IPS DF 6.9 (cell line): ENCODE measurements at regions not wholly inside any gene's neighbourhood (a gene's known extent, or its start where the extent isn't known, plus 50 kb on each side); places are given as distances from the start of the nearest gene placed in this dataset.

Experiments
- DNase-seq: peaks from one replicate; pipeline ENCODE4 v3.0.0-alpha.2; 2013; ENCODE audit warnings: low read depth, low spot score
- H3K27ac ChIP-seq: one replicate; pipeline ENCODE4 v1.5.1; 2013; ENCODE audit warnings: low read length, control low read depth
- H3K27me3 ChIP-seq: 2 replicates; pipeline ENCODE4 v1.6.1; 2013; ENCODE audit warnings: mild to moderate bottlenecking, low read length; ENCODE audit not compliant: control insufficient read depth, insufficient read depth
- H3K36me3 ChIP-seq: 2 replicates; pipeline ENCODE4 v1.6.1; 2013; ENCODE audit warnings: low read length; ENCODE audit not compliant: control insufficient read depth, insufficient read depth
- H3K4me1 ChIP-seq: 2 replicates; pipeline ENCODE4 v1.6.1; 2013; ENCODE audit warnings: low read length; ENCODE audit not compliant: control insufficient read depth, insufficient read depth
- H3K4me3 ChIP-seq: 2 replicates; pipeline ENCODE4 v1.5.1; 2013; ENCODE audit warnings: mild to moderate bottlenecking, low read length
- H3K9me3 ChIP-seq: 2 replicates; pipeline ENCODE4 v1.6.1; 2013; ENCODE audit warnings: low read length, inconsistent platforms; ENCODE audit not compliant: control insufficient read depth, insufficient read depth
- WGBS: extraction: QIAGEN DNeasy Blood & Tissue Kit; methylation state at CpG from one replicate; pipeline ENCODE4 v1.1.7; 2013; ENCODE audit warnings: mixed read lengths, missing lambda C conversion rate; ENCODE audit not compliant: insufficient read length, insufficient coverage; 5-methylcytosine and 5-hydroxymethylcytosine counted together

DNA sequence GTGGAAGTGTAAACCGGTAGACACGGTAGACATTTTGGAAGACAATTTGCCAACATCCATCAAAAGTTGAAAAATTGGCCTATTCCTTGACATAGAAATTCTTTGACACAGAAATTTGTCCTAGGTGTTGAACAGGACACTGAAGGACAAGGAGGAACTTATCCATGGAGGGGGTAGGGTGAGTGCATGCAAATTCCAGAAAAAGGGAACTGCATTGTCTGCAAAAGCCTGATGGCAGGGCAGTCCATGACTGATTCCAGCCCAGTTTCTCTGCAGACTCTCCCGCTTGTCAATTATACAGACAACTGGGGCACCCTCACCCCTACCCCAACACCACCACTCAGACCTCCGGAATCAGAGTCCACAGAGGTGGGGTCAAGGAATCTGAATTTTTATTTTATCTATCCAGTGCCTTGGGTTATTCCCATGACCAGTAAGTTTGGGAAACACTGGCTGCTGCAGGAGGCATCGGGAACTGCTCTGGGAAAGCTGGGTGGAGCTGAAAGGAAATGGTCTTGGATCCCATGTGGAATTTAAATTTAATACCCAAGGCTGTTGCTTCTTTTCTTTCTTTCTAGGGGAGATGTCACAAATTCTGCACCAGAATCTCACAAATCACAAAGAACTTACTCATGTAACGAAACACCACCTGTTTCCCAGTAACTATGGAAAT, 103.3 kb upstream of the SLC45A1 start:
- H3K4me1 ChIP-seq = peaks cover 3% of the 10 kb centered on the region
- H3K36me3 ChIP-seq = no peaks in the 10 kb centered on the region
- no peak for DNase-seq
- H3K9me3 ChIP-seq = no peaks in the 10 kb centered on the region
- WGBS = no CpG with 5 or more reads among the region's 6 CpGs
- H3K4me3 ChIP-seq = no peak overlapping the region
- no peaks in the 10 kb centered on the region for H3K27me3 ChIP-seq
- H3K27ac ChIP-seq = no peak overlapping the region

DNA sequence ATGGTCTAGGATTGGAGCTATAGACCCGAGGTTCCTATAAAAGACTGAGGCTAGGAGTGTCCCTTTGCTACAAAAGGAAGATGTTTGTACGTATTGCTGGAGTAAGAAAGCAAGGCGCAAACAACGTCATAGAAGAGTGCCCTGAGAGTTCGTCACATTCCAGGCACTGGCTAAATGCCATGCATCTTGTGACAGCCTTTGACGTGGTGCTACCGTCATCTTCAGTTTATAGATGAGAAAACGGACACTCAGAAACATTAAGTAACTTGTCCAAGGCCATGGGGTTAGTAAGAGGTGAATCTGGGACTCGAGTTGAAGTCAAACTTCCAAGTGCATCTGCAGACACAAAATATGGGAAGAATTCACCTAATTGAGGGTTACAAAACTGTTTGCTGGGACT, 104.2 kb upstream of the SLC45A1 start:
- DNase-seq = no peak
- Histone ChIP-seq H3K27me3 (no peaks in the 10 kb centered on the region), H3K4me3 (no peak overlapping the region), H3K4me1 (peaks cover 3% of the 10 kb centered on the region), H3K9me3 (no peaks in the 10 kb centered on the region), H3K27ac (no peak overlapping the region), H3K36me3 (no peaks in the 10 kb centered on the region)
- no CpG with 5 or more reads among the region's 9 CpGs for WGBS

DNA sequence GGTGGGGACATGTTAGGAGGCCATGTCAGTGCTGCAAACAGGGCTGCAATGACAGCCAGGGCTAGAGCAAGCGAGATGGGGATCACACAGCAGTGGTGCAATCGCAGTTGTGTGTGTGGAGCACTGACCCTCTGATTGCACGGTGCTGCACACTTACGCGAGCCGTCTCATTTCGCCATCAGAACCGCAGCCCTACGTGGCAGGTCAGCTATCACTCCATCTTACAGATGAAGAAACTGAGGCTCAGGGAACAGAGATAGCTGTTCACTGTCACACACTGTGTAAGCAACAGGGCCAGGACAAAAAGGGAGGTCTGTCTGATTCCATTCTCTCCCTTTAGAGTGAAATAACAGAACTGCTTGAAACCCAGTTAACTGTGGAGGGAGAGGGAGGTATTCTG, 104.8 kb upstream of the SLC45A1 start:
- H3K36me3 ChIP-seq = no peaks in the 10 kb centered on the region
- no CpG with 5 or more reads among the region's 9 CpGs for WGBS
- no peak for DNase-seq
- H3K4me3 ChIP-seq = no peak overlapping the region
- no peaks in the 10 kb centered on the region for H3K9me3 ChIP-seq
- H3K4me1 ChIP-seq = peaks cover 3% of the 10 kb centered on the region
- H3K27ac ChIP-seq = no peak overlapping the region
- H3K27me3 ChIP-seq = no peaks in the 10 kb centered on the region

DNA sequence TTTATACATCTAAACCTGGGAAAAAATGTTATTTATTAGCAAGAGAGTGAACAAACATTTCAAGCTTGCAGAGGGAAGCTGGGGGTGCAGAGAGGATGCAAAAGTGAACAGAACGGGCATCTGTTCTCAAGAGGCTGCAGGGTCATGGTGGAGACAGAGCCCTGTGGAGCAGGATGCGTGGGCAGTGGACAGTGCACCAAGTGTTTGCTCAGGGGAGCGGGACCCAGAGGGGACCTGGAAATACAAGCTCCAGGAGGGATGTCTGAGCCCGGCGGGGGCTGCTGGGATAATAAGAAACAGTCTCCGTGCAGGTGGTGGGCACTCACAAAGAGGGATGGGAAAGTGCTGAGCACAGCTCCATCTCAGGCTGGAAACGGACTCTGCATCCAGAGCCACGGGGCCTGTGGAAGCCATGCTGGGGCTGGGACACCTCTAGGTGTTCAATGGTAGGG, 105.3 kb upstream of the SLC45A1 start:
- Histone ChIP-seq H3K4me3 (no peak overlapping the region), H3K27ac (no peak overlapping the region), H3K36me3 (no peaks in the 10 kb centered on the region), H3K4me1 (peaks cover 2% of the 10 kb centered on the region), H3K9me3 (no peaks in the 10 kb centered on the region), H3K27me3 (no peaks in the 10 kb centered on the region)
- DNase-seq = no peak
- no CpG with 5 or more reads among the region's 8 CpGs for WGBS

DNA sequence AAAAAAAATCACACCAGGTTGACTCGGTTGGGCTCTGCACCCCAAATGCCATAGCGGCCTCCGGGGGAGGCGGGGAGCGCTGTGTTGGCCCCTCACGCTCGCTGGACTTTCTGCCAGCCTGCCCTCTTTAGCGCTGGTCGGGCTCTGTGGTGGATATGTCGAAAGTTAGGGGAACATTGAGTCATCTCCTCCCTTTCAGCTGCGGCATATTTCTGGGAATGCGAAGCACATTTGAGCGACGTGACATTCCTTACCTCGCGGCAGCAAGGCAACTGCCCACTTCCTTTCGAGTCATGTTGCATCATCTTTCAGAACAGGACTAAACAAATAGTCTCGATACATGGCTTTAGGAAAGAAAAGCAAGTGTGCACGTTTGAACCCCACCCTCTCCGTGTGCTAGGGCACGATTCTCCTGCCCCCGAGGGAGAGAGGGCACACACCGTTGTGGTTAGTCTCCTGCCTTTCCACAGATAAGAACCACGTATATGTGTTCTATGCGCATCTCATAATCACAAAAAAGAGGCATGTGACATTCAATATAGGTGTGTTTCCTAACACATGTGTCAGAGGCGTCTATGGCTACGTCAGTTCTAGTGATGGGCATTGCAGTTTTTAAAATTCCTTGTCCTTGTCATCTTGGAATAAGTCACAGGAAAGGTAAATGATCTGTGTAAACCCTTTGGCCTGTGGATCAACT, 105.9 kb upstream of the SLC45A1 start:
- Histone ChIP-seq H3K36me3 (no peaks in the 10 kb centered on the region), H3K4me1 (no peaks in the 10 kb centered on the region), H3K4me3 (no peak overlapping the region), H3K9me3 (no peaks in the 10 kb centered on the region), H3K27me3 (no peaks in the 10 kb centered on the region), H3K27ac (no peak overlapping the region)
- WGBS = no CpG with 5 or more reads among the region's 27 CpGs
- no peak for DNase-seq

DNA sequence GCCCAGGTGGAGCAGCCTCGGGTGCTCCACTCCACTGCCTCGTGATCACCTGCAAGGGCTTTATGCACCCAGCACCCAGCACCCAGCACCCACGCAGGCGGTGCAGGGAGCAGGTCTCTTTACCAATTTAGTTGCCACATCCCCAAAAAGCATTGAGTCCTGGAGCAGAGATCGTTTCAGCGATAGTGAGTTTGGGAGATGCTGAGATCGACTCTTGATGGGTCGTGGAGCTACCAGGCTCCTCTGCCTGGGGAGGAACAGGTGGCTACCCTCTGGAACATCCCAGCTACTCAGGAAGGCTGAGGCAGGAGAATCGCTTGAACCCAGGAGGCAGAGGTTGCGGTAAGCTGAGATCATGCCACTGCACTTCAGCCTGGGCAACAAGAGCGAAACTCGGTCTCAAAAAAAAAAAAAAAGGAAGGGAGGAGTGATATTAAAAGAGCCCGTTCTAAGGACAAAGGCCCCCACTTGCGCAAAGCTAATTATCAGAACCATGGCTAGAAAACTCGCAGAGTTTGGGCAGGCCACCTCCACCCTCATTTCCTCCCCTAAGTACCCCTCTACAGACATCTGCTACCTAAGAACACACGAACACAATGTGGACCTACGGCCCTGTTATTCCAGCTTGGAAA, 106.5 kb upstream of the SLC45A1 start:
- no peak for DNase-seq
- H3K4me1 ChIP-seq = no peaks in the 10 kb centered on the region
- no peak overlapping the region for H3K4me3 ChIP-seq
- no peaks in the 10 kb centered on the region for H3K27me3 ChIP-seq
- no peak overlapping the region for H3K27ac ChIP-seq
- H3K9me3 ChIP-seq = no peaks in the 10 kb centered on the region
- no CpG with 5 or more reads among the region's 17 CpGs for WGBS
- H3K36me3 ChIP-seq = no peaks in the 10 kb centered on the region

DNA sequence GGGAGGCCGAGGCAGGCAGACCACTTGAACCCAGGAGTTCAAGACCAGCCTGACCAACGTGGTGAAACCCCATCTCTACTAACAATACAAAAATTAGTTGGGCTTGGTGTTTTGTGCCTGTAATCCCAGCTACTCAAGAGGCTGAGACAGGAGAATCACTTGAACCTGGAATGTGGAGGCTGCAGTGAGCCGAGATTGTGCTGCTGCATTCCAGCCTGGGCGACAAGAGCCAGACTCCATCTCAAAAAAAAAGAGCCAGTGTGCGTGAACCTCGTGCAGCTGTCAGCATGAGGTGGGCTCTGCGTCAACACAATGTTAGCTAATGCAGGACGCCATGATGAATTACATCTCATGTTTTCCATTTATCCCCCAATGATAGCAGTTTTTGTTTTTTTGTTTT, 110.7 kb upstream of the SLC45A1 start:
- no peaks in the 10 kb centered on the region for H3K9me3 ChIP-seq
- WGBS = no CpG with 5 or more reads among the region's 8 CpGs
- no peaks in the 10 kb centered on the region for H3K36me3 ChIP-seq
- no peak overlapping the region for H3K27ac ChIP-seq
- DNase-seq = no peak
- peaks cover 3% of the 10 kb centered on the region for H3K4me1 ChIP-seq
- no peaks in the 10 kb centered on the region for H3K27me3 ChIP-seq
- H3K4me3 ChIP-seq = no peak overlapping the region

DNA sequence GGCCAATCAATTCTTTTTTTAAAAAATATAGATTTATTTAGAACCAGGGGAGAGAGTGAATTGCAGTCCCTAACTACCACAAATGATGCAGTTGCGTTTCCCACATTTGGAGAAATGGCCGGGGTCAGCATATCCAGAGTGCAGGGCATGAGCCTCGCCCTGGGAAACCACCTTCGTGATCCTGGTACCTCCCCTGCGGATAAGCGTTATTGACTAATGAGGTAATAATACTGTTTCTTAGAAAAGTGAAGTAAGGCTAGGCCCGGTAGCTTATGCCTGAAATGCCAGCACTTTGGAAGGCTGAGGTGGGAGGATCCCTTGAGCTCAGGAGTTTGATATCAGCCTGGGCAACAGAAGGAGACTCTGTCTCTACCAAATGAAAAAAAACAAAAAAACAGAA, 111.5 kb upstream of the SLC45A1 start:
- H3K9me3 ChIP-seq = no peaks in the 10 kb centered on the region
- H3K27ac ChIP-seq = no peak overlapping the region
- H3K4me1 ChIP-seq = peaks cover 6% of the 10 kb centered on the region
- no peak overlapping the region for H3K4me3 ChIP-seq
- no CpG with 5 or more reads among the region's 7 CpGs for WGBS
- no peaks in the 10 kb centered on the region for H3K27me3 ChIP-seq
- no peaks in the 10 kb centered on the region for H3K36me3 ChIP-seq
- DNase-seq = no peak

DNA sequence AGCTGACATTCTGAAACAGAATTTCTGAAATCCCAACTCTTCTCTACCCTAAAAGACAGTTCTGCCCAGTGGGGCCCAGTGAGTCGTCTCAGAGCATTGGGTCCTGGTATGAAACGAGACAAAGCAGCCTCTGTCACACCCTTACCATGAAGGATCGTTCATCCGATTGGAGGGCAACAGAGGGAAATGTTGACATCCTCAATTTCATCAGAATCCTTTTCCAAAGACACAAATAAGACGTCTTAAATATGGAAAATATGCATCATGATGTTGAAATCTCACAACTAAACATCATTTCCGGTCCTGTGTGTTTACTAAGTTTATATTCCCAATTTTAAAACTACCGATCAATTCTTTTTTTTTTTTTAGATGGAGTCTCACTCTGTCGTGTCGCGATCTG, 112.1 kb upstream of the SLC45A1 start:
- 100% methylated on average over 2 of the region's 10 CpGs for WGBS
- no peak for DNase-seq
- Histone ChIP-seq H3K4me3 (no peak overlapping the region), H3K36me3 (no peaks in the 10 kb centered on the region), H3K27me3 (no peaks in the 10 kb centered on the region), H3K27ac (no peak overlapping the region), H3K9me3 (no peaks in the 10 kb centered on the region), H3K4me1 (peaks cover 6% of the 10 kb centered on the region)

DNA sequence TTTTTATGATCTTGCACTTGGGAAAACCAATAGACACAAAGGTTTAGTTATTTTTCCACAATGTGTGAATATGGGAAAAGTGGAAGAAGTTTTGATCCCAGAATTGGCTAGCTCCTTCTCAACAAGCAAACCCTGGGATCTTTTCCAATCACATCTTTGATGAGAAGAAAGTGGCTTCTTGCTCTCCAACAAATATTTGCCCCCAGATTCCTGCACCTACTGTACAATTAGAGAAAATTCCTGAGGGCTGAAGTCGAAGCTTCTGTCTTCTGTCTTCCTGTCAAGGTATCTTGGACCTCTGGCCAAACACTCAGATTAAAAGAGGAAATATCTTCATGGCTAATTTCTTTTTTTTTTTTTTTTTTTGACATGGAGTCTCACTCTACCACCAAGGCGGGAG, 113.1 kb upstream of the SLC45A1 start:
- Histone ChIP-seq H3K27ac (no peak overlapping the region), H3K4me1 (peaks cover 6% of the 10 kb centered on the region)
- WGBS = no CpG with 5 or more reads among the region's 2 CpGs

More for the DNA sequence above, 113.1 kb upstream of the SLC45A1 start:
- Histone ChIP-seq H3K36me3 (no peaks in the 10 kb centered on the region), H3K27me3 (no peaks in the 10 kb centered on the region), H3K9me3 (no peaks in the 10 kb centered on the region), H3K4me3 (no peak overlapping the region)
- no peak for DNase-seq
